Mesenchymal stem cell (in vitro differentiated cells and primary cell): ENCODE measurements at regions not wholly inside any gene's neighbourhood (a gene's known extent, or its start where the extent isn't known, plus 50 kb on each side); places are given as distances from the start of the nearest gene placed in this dataset.
"Not testable (repeated sequence)": the region's sequence is repeated elsewhere in the genome, so short reads cannot be mapped to it uniquely, and the experiment has no call there.

Experiments
- DNase-seq: peaks from one replicate; pipeline ENCODE4 v3.0.0-alpha.2; 2013
- H2AFZ ChIP-seq: one replicate; pipeline ENCODE4 v1.6.1; 2013; ENCODE audit warnings: low read depth, mild to moderate bottlenecking, control low read depth, inconsistent platforms, low read length, moderate library complexity
- H2AK5ac ChIP-seq: 2 replicates; pipeline ENCODE4 v1.6.1; 2013; ENCODE audit warnings: low read length, moderate library complexity, mild to moderate bottlenecking, inconsistent platforms; ENCODE audit not compliant: severe bottlenecking
- H2BK120ac ChIP-seq: one replicate; pipeline ENCODE4 v1.6.1; 2013; ENCODE audit warnings: low read depth, mild to moderate bottlenecking, inconsistent platforms, low read length, moderate library complexity
- H2BK12ac ChIP-seq, 2 experiments: one replicate each; pipeline ENCODE4 v1.6.1; 2013; ENCODE audit warnings: inconsistent platforms in 2 of 2, low read length in 2 of 2, mild to moderate bottlenecking in 2 of 2, moderate library complexity in 2 of 2, control low read depth in 1 of 2
- H2BK15ac ChIP-seq: one replicate; pipeline ENCODE4 v1.6.1; 2013; ENCODE audit warnings: mild to moderate bottlenecking, low read depth, inconsistent platforms; ENCODE audit not compliant: poor library complexity, severe bottlenecking
- H2BK5ac ChIP-seq: 2 replicates; pipeline ENCODE4 v1.6.1; 2013; ENCODE audit warnings: low read depth, mild to moderate bottlenecking, low read length, control low read depth, inconsistent platforms; ENCODE audit not compliant: poor library complexity, severe bottlenecking
- H3K14ac ChIP-seq, 2 experiments: one replicate each; pipeline ENCODE4 v1.6.1; 2013; ENCODE audit warnings: inconsistent platforms in 2 of 2, low read length in 2 of 2, control low read depth in 1 of 2, mild to moderate bottlenecking in 1 of 2, moderate library complexity in 1 of 2
- H3K18ac ChIP-seq, 2 experiments: one replicate each; pipeline ENCODE4 v1.6.1; 2013; ENCODE audit warnings: inconsistent platforms in 2 of 2, low read length in 2 of 2, control low read depth in 1 of 2, low read depth in 1 of 2, mild to moderate bottlenecking in 1 of 2
- H3K23ac ChIP-seq, 2 experiments: one replicate each; pipeline ENCODE4 v1.6.1; 2013; ENCODE audit warnings: inconsistent platforms in 2 of 2, low read length in 2 of 2, mild to moderate bottlenecking in 2 of 2, moderate library complexity in 2 of 2, control low read depth in 1 of 2
- H3K27ac ChIP-seq: 2 replicates; pipeline ENCODE4 v1.5.1; 2013; ENCODE audit warnings: mild to moderate bottlenecking, moderate library complexity, low read length, control low read depth, inconsistent platforms; ENCODE audit not compliant: poor library complexity, severe bottlenecking
- H3K27me3 ChIP-seq, 2 experiments: 2 replicates each; pipeline versions ENCODE4 v1.6.1 to v1.7.0; 2013; ENCODE audit warnings: low read length in 2 of 2, mild to moderate bottlenecking in 2 of 2, moderate library complexity in 2 of 2, control low read depth in 1 of 2, inconsistent platforms in 1 of 2; ENCODE audit not compliant: control insufficient read depth in 1 of 2, insufficient read depth in 1 of 2
- H3K36me3 ChIP-seq, 2 experiments: 2 replicates each; pipeline versions ENCODE4 v1.6.1 to v1.7.0; 2013; ENCODE audit warnings: low read length in 2 of 2, control low read depth in 1 of 2, inconsistent platforms in 1 of 2, low read depth in 1 of 2, mild to moderate bottlenecking in 1 of 2; ENCODE audit not compliant: insufficient read depth in 2 of 2, control insufficient read depth in 1 of 2
- H3K4ac ChIP-seq, 2 experiments: one replicate each; pipeline ENCODE4 v1.6.1; 2013; ENCODE audit warnings: inconsistent platforms in 2 of 2, low read length in 2 of 2, mild to moderate bottlenecking in 2 of 2, moderate library complexity in 2 of 2, control low read depth in 1 of 2, low read depth in 1 of 2
- H3K4me1 ChIP-seq: 2 replicates; pipeline ENCODE4 v1.6.1; 2013; ENCODE audit warnings: low read depth, low read length, control low read depth; ENCODE audit not compliant: control insufficient read depth, insufficient read depth
- H3K4me2 ChIP-seq: 2 replicates; pipeline ENCODE4 v1.6.1; 2013; ENCODE audit warnings: low read length, mild to moderate bottlenecking, inconsistent platforms; ENCODE audit not compliant: poor library complexity, severe bottlenecking
- H3K4me3 ChIP-seq, 2 experiments: 2 replicates each; pipeline versions ENCODE4 v1.5.1 to v1.7.0; 2013; ENCODE audit warnings: low read length in 2 of 2, mild to moderate bottlenecking in 2 of 2, control low read depth in 1 of 2, low read depth in 1 of 2; ENCODE audit not compliant: insufficient read depth in 1 of 2
- H3K79me1 ChIP-seq: replicated peaks from 2 replicates; pipeline ENCODE4 v1.6.1; 2013; ENCODE audit warnings: mild to moderate bottlenecking, control low read depth, low read length, inconsistent platforms; ENCODE audit not compliant: poor library complexity, severe bottlenecking
- H3K9ac ChIP-seq: 2 replicates; pipeline ENCODE4 v1.7.0; 2013; ENCODE audit warnings: mild to moderate bottlenecking, low read length, moderate library complexity
- H3K9me3 ChIP-seq: 2 replicates; pipeline ENCODE4 v1.7.0; 2013; ENCODE audit warnings: mild to moderate bottlenecking, low read length; ENCODE audit not compliant: control insufficient read depth
- H4K8ac ChIP-seq: one replicate; pipeline ENCODE4 v1.6.1; 2013; ENCODE audit warnings: inconsistent platforms, mild to moderate bottlenecking, low read length, moderate library complexity
- H4K91ac ChIP-seq: one replicate; pipeline ENCODE4 v1.6.1; 2013; ENCODE audit warnings: mild to moderate bottlenecking, low read length, inconsistent platforms
- WGBS: methylation state at CpG from one replicate; pipeline ENCODE4 v1.1.7; 2013; ENCODE audit warnings: mixed read lengths; 5-methylcytosine and 5-hydroxymethylcytosine counted together

DNA sequence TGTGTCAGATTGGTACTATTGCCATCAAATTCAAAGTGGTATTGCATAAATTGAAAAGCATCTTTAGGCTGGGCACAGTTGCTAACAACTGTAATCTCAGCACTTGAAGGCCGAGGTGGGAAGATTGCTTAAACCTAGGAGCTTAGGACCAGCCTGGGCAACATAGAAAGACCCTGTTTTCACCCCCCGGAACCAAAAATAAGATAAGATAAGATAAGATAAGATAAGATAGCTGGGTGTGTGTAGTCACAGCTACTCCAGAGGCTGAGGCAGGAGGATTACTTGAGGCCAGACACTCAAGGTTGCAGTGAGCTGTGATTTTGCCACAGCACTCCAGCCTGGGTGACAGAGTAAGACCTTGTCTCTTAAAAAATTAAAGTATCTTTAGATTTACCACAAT lies 297.9 kb upstream of the SEMA6A start:
- 79% methylated on average over 1 of the region's 2 CpGs for WGBS
- no peak overlapping the region for H2BK120ac ChIP-seq
- H4K8ac ChIP-seq: no peak overlapping the region
- H3K4me3 ChIP-seq: no peak overlapping the region
- peaks cover 8% of the 10 kb centered on the region for H3K9me3 ChIP-seq
- H3K9ac ChIP-seq: no peak overlapping the region
- H2BK5ac ChIP-seq: no peak overlapping the region
- H2BK12ac ChIP-seq: no peak overlapping the region
- no peak overlapping the region for H3K18ac ChIP-seq
- H3K27ac ChIP-seq: no peak overlapping the region
- no peak overlapping the region for H3K14ac ChIP-seq
- H3K36me3 ChIP-seq: no peaks in the 10 kb centered on the region
- no peak overlapping the region for H2BK15ac ChIP-seq
- H4K91ac ChIP-seq: no peak overlapping the region
- no peak for DNase-seq
- no peaks in the 10 kb centered on the region for H3K4me1 ChIP-seq
- H3K23ac ChIP-seq: no peak overlapping the region
- H2AFZ ChIP-seq: no peak overlapping the region
- H3K4ac ChIP-seq: no peak overlapping the region
- H3K27me3 ChIP-seq: no peaks in the 10 kb centered on the region
- H2AK5ac ChIP-seq: no peak overlapping the region
- H3K4me2 ChIP-seq: no peak overlapping the region
- no peaks in the 10 kb centered on the region for H3K79me1 ChIP-seq

GRCh38 chr5:116867825-116868224 lies 293.2 kb upstream of the SEMA6A start:
- not testable (repeated sequence) for H3K27ac ChIP-seq, H3K79me1 ChIP-seq, H2BK12ac ChIP-seq, H2AFZ ChIP-seq, H3K23ac ChIP-seq, H3K4ac ChIP-seq, H2BK15ac ChIP-seq, DNase-seq, H3K14ac ChIP-seq, H4K8ac ChIP-seq, H3K4me3 ChIP-seq, H2AK5ac ChIP-seq, H3K4me1 ChIP-seq, H3K4me2 ChIP-seq, H2BK5ac ChIP-seq, H3K9me3 ChIP-seq, H4K91ac ChIP-seq, H3K27me3 ChIP-seq, H3K36me3 ChIP-seq, H3K9ac ChIP-seq, H2BK120ac ChIP-seq, H3K18ac ChIP-seq
- WGBS: 84% methylated on average over 6 of the region's 6 CpGs

GRCh38 chr5:116865651-116866050 lies 291.0 kb upstream of the SEMA6A start:
- no peak overlapping the region for H3K23ac ChIP-seq
- no peak overlapping the region for H3K9ac ChIP-seq
- H2BK15ac ChIP-seq: no peak overlapping the region
- no peaks in the 10 kb centered on the region for H3K36me3 ChIP-seq
- no peak overlapping the region for H3K4ac ChIP-seq
- no peaks in the 10 kb centered on the region for H3K79me1 ChIP-seq
- no peak overlapping the region for H2BK120ac ChIP-seq
- H3K27me3 ChIP-seq: peaks cover 0 to 6% of the 10 kb centered on the region in 2 experiments
- H2BK5ac ChIP-seq: no peak overlapping the region
- no peak overlapping the region for H3K4me3 ChIP-seq
- 56% methylated on average over 2 of the region's 2 CpGs for WGBS
- no peak overlapping the region for H3K27ac ChIP-seq
- H2AK5ac ChIP-seq: no peak overlapping the region
- H2BK12ac ChIP-seq: no peak overlapping the region
- no peak for DNase-seq
- H3K18ac ChIP-seq: no peak overlapping the region
- no peak overlapping the region for H4K8ac ChIP-seq
- no peak overlapping the region for H3K4me2 ChIP-seq
- H2AFZ ChIP-seq: no peak overlapping the region
- no peak overlapping the region for H3K14ac ChIP-seq
- no peak overlapping the region for H4K91ac ChIP-seq
- H3K4me1 ChIP-seq: no peaks in the 10 kb centered on the region
- peaks cover 8% of the 10 kb centered on the region for H3K9me3 ChIP-seq

GRCh38 chr5:116864838-116865190 lies 290.2 kb upstream of the SEMA6A start:
- H3K4me3 ChIP-seq: no peak overlapping the region
- H3K23ac ChIP-seq: no peak overlapping the region
- H3K14ac ChIP-seq: no peak overlapping the region
- no peak overlapping the region for H2AK5ac ChIP-seq
- H2BK120ac ChIP-seq: no peak overlapping the region
- H3K4me2 ChIP-seq: no peak overlapping the region
- no peak overlapping the region for H2AFZ ChIP-seq
- H3K27me3 ChIP-seq: peaks cover 0 to 6% of the 10 kb centered on the region in 2 experiments
- no peak overlapping the region for H3K9ac ChIP-seq
- no peak overlapping the region for H2BK12ac ChIP-seq
- H3K4ac ChIP-seq: no peak overlapping the region
- no peak overlapping the region for H4K8ac ChIP-seq
- peaks cover 5% of the 10 kb centered on the region for H3K9me3 ChIP-seq
- H3K79me1 ChIP-seq: no peaks in the 10 kb centered on the region
- no peak overlapping the region for H2BK15ac ChIP-seq
- DNase-seq: no peak
- no peak overlapping the region for H3K27ac ChIP-seq
- H2BK5ac ChIP-seq: no peak overlapping the region
- no peaks in the 10 kb centered on the region for H3K36me3 ChIP-seq
- H3K18ac ChIP-seq: no peak overlapping the region
- no peaks in the 10 kb centered on the region for H3K4me1 ChIP-seq
- no peak overlapping the region for H4K91ac ChIP-seq
